ENCODE measurements at regions not wholly inside any gene's neighbourhood (a gene's known extent, or its start where the extent isn't known, plus 50 kb on each side); places are given as distances from the start of the nearest gene placed in this dataset.

DNA sequence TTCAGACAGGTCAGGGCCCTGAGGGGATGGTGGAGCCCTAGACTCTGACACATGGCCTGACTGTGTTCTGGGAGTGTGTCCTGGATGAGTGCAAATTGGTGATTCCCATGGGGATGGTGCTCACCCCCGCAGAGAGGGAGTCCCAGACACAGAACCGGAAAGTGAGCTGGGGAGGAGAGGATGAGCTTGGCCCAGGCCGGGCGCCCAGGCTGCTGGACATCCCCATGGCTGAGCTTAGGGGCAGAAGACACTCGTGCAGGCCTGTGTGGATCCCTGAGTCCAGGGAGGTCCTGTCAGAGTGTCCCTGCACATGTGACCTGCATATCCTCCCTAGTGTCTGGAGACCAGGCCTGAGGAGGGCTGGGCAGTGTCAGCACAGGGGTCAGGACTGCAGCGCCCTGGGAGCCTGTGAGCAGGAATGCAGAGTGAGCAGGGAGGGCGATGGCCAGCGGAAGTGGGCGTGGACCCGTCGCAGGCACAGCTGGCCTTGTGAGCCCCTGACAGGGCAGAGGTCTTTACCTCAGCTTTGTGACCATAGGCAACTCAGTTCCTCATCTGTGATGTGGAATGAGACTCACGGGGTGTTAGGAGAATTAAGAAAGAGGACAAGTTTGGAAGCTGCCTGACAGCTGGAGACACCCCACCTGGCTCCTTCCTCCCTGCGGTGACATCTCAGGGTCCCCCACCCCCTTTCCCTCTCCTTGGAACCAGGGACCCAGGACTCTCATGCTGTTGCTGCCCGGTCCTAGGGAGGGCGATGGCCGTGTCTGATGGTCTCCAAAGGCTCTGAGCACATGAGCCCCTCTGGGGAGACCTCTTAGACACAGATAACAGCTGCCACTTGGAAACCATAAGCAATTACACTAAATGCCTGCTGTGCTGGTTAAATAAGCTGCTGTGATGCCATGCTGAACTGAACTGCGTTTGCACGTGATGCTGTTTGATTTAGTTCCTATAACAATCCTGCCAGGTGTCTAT lies 62.6 kb upstream of the HS6ST1 start:
- no peak for DNase-seq

DNA sequence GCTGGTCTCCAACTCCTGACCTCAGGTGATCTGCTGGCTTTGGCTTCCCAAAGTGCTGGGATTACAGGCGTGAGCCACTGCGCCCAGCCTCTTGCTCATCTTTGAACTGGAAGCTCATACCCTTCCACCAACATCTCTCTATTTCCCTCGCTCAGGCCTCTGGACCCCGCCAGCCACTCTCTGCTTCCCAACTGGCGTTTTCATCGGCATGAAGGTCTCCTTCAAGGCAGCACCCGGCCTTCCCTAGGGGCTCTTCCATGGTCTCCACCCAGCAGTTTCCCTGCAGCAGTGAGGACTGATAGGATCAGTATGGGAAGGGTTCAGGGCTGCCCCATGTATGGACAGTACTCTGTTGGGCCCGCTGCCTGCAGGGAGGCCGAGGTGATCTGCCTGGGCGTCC lies 65.8 kb upstream of the HS6ST1 start:
- no peak for DNase-seq

DNA sequence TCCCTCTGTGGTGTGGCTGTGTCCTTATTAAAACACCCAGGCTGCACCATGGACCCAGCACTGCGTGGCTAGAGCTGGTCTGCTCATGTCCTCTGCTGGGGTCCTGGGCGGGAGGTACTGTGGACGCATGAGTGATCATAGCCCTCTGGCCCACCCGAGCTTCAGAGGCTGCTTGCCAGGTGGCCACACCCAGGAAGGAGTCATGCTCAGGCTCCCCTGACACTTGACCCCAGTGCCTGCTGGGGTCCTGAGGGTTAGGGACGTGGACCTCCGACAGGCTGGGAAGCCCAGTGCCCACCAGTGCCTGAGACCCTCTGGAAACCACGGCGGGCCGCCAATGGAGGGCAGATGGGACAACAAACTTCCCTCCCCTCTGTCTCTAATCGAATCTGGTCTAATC lies 66.3 kb upstream of the HS6ST1 start:
- no peak for DNase-seq

DNA sequence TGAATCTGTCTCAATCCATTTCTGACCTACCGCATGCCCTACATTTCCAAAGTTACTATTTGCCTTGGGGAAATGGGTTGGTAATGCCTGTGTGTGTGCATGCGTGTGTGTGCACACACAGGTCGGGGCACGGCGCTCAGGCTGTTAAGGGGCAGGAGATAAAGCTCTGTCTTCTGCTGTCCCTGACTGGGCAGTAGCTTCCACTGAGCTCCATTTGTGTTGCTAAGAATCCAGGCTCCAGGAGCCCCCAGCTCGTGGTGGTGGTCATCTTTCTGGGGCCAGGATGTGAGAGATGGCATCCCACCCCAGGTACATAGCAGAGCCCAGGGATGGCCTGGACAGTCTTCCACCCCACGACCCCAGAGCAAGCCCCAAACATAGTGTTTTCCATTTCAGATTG lies 66.7 kb upstream of the HS6ST1 start:
- no peak for DNase-seq

DNA sequence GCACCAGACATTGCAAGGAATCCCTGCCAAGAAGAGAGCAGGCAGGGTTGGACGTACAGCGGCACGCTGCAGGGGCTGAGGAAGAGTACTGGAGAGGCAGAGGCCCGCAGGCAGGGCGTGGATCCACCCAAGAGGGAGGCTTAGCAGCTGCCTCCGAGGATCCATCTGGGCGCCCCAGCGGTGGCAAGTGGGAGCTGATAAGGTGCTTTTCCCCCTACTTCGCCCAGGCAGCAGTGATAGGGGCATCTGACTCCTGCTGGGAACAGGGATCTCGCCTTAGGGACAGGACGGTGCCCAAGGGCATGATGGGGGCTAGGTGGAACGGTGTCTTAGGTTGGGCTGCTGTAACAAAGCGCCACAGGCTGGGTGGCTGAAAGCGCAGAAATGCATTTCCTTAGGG lies 67.4 kb upstream of the HS6ST1 start:
- no peak for DNase-seq

DNA sequence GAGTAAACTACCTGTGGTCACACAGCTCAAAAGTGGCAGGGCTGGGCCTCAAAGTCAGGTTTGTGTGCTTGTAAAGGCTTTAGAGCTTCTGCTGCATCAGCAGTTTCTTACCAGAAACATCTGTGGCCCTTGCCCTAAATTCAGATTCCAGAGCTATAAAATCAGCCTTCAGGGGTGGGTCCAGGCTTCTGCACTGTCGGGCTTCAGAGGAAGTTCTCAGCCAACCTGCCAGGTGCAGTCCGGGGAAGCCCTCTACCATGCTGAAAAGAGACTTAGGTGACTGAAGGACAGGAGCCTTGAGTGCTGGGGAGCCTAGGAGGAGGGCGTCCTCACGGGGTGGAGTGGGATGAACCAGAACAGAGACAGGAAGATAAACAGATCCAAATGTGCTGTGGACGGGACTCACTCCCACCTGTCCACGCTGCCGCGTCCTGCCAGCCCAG lies 69.9 kb upstream of the HS6ST1 start:
- no peak for DNase-seq

DNA sequence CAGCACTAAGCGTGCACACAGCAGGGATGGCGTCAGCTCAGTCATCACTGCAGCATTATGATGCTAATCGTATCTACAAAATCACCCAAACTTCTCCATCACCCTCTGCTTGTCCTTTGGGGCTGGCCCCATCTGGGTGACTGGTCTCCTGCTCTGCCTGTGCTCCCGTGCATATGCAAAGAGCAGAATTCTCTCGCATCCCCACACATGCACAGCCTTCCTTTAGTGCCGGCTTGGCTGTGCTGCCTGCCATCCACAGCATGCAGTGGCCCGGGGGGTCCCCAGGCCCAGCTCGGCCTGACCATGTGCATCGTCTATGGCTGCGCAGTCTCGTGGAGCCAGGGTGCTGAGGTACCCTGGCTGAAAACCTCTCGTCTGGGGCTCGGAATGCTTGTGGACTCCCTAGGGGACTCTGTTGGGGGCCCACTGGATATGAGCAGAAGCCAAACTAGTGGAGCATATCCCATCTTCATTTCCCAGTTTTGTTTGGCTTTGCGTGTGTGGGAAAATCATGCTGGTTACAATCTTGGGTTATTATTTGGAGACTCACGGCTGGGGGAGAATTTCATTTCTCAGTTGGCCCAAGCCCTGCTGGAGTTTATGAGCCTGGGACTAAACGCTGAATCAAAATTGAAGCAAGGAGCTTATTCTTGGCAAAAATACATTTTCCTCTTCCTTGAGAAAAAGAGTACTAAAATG lies 70.9 kb upstream of the HS6ST1 start:
- DNase-seq: no peak

DNA sequence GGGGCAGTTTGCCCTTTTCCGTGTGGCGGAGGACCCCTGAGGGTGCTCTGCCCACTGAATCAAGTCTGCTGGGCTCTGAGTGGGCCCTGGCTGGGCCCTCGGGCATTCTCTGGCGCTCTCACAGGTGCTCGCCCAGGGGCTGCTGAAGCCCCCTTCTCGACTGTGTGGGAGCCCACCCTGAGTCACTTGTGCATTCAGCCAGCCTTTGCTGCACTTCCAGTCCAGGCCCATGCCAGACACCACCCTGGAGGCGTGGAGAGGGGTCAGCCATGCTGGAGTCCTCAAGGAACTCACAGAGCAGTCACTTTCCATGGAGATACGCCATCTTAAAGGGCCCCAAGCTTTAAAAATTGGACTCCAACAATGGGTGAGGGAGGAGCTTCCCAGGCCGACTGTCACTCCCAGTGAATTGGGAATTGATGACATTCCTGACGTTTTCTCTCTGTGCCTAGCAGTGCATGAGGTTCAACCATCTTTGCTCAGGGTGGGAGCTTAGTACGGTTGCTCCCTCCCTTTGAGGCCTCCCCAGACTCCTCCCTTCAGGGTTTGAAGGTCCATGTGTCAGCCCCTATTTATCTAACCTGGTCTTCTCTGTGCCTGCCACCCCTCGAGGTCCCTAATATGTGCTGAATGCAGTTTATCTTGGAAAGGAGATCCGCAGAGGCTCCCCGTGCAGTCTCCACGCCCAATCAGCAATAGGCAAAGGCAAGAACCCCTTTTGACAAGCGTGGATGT lies 71.8 kb upstream of the HS6ST1 start:
- no peak for DNase-seq

DNA sequence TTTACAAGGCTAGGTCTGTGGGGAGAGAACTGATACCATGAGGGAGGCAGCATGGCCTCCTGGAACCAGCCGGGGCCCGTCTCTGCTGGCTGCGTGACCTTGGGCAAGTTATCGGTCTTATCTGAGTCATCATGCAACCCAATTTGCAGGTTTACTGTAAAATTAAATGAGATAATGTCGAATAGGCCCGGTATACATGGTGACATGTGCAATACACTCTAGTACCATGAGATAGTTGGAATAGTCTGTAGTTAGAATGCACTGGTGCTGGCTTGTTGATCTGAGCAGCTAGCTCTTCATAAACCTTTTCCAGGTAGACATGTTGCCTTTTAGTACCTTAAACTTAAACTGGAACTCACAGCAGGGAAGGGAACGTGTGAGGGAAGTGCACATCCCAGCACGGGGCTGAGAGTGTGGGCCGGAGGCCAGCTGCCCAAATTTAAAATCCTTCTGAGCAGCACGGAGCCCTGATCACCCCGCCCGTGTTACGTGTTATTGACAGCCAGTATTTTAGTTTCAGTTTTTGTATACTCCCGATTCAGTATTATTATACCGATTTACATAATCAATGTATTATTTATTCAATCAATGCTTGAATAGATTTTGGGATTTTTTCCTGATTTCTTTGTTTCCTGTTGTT lies 72.4 kb upstream of the HS6ST1 start:
- DNase-seq: no peak

DNA sequence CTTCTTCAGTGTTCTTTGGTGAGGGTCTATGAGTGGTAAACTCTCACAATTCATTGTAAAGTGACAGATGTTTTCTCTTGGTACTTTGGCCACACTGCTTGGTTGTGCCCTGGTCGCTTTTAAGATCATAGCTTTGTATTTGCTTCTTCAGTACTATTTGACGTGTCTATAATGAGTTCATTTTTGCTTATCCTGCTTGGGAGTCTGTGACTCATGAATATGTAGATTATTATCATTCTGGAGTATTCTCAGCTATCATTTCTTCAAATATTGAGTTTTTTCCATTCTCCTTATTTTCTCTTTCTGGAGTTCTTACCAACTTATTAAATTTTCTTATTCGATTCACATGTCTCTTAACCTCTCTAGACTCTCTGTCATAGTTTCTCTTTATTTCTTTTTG lies 73.0 kb upstream of the HS6ST1 start:
- no peak for DNase-seq

DNA sequence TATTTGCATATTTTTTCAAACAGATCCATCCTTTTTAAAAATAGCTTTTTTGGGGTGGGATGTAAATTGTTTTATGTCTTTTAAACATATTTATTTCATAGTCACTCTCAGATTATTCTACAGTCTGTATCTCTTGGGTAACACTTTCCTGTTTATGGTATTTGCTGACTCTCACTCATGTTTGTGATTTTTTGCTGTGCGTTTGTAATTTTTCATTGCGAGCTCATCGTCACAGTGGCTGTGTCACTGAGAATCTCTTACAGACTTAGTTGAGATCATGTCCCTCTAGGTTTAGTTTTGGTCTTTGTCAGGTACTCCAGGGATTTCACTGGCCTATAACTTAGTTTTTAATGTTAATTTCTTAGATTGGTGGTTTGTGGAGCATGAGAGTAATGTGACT lies 73.5 kb upstream of the HS6ST1 start:
- no peak for DNase-seq

DNA sequence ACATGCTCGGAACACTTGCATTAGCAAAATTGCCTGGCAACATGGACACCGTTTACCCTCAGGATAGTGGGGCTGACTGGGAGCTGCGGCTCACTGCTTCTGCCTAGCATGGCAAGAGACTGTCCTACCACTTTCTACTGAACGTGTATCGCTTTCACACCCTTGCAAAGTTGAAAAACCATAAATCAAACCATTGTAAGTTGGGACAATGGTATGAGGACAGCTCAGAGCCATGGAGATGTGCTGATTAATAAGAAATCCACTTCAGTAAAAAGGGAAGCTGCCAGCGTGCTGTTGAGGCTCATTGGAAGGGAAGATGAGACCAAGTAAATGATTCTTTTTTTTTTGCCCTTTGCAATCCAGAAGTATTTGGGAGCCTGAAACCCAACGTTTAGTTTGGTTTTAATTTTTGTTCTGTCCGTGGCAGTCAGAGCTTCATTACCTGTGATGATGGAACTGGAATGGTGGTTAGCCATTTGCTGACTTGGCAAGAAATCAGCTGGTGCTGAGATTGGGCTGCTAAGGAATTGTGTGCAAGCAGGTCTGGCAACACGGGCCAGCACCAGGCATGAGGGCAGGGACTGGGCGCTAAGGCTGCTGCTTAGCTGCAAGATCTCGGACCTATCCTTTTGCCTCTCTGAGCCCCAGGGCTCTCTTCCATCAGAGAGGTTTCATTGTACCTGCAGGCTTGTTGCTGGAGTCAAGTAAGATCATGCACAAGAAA lies 75.5 kb upstream of the HS6ST1 start:
- no peak for DNase-seq

DNA sequence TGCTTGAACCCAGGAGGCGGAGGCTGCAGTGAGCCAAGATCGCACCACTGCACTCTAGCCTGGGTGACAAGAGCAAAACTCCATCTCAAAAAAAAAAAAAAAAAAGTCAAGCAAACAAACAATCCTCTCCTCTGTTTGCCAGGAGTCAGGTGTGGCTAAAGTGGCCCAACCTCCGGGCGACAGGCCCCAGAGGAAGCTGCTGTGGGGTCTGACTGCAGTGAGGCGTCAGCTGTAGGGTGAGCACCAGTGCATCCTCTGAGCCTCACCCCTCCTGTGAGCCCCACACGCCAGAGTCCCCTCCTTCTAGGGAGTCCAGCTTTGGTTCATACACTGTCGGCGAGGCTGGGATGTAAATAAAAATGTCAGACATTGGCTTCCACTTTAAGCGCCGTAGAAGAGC lies 76.5 kb upstream of the HS6ST1 start:
- DNase-seq: no peak

DNA sequence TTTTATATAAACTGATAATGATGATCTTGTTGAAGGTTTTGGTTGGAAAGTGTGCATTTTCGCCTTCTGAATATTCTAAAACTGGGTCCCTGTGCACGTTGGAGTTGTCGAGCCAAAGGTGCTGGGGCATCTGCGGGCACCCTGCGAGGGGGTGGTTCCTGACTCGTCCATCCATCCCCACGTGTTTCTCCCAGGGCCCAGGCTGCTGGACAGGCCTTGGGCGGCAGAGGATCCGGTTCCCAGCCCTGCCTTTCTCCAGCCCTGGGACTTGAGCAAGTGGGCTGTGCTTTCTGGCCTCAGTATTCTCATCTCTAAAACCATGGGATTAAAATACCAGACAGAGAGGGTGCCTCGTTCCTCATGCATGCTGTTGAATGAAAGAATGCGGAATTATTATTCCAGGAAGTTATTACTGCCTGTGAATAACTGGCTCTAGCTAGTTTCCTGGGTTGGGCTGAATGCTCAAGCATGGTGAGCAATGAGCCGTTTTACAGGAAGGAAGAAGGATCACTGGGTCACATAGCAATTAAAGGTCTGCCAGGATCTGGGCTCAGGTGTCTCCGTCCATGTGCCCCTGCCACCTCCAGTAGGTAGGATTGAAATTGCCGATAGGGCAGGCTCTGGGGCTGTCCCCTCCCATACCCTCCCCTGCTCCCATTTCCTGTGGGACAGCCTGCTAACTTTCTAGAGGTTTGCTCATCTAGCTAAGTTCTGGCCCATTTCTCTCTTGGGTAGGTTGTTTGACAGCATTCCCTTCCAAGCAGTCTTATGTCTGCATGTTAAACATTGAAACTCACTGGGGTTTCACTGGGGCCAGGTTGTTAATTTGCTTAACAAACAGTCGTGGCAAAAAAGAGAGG lies 77.2 kb upstream of the HS6ST1 start:
- DNase-seq: no peak

DNA sequence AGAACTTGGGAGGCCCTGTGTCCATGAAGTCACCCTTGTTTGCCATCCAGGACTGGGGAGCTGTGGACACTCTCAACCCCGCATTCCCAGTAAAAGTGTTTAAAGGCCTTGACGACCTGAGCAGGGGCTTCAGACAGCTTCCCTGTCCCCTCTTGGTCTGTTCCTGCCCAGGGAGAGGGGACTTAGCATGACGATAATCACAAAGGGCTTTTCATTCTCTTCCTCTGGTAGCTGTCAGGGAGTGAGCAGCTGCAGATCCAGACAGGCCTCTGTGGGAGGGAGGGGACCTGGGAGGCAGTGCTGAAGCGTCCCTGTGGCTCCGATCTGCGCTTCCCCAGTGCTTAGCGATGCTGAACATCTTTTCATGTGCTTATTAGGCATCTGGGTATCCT lies 77.8 kb upstream of the HS6ST1 start:
- no peak for DNase-seq

DNA sequence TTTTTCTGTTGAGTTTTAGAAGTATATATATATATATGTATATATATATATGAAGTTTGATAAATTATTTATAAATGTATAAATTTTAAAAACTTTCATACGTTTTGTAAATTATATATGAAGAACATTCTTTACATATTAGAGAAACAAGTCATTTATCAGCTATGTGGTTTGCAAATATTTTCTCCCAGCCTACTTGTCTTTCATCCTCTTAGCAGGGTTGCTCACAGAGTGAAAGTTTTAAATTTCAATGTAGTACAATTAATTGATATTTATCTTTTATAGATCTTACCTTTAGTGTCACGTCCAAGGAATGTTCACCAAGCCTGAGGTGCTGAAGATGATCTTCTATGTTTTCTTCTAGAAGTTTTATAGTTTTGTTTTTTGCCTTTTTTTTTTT lies 78.3 kb upstream of the HS6ST1 start:
- DNase-seq: no peak

DNA sequence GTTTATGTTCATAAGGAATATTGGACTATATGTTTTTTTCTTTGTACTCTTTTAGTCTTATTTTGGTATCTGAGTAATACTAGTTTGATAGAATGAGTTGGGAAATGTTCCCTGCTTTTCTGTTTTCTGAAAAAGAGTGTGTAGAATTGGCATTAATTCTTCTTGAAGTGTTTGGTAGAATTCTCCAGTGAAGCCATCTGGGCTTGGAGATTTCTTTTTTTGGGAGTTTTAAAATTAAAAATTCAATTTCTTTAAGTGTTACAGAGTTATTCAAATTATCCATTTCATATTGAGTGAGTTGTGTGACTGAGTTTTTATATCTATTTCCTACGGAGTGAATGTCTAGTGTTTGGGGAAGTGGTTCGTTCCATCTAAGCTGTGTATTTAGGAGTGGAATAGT lies 80.6 kb upstream of the HS6ST1 start:
- DNase-seq: no peak

DNA sequence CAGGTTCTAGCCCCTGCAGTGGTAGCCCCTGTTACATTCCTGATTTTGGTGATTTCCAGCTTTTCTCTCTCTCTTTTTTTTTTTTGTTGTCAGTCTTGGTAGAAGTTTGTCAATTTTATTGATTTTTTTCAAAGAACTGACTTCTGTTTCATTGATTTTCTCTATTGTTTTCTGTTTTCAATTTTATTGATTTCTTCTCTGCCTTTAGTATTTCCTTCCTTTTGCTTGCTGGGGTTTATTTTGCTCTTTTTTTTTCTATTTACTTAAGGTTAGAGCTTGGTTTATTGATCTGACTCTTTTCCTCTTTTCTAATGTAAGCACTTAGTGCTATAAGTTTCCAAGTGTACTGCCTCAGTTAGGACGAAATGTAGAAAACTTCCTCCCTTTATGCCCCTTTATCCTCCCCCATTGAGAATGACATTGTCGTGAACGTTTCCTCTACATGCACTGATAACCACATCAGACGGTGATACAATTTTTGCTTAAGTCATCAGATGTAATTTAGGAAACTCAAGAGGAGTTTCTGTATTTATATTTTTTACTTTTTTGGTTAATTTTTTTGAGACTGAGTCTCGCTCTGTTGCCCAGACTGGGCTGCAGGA lies 81.1 kb upstream of the HS6ST1 start:
- DNase-seq: no peak

DNA sequence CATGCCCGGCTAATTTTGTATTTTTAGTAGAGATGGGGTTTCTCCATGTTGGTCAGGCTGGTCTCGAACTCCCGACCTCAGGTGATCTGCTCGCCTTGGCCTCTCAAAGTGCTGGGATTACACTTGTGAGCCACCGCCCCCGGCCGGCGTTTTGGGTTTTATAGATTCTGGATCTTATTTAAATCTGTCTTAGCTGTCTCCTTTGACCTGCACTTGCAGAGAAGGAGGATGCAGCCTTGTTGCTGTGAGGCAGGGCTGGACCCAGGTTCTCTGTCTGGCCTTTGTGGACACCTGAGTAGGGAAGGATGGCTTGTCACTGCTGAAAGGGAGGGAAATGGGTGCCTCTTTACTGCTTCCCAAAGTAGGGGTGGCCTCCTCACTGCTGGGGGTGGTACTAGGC lies 83.0 kb upstream of the HS6ST1 start:
- no peak for DNase-seq

DNA sequence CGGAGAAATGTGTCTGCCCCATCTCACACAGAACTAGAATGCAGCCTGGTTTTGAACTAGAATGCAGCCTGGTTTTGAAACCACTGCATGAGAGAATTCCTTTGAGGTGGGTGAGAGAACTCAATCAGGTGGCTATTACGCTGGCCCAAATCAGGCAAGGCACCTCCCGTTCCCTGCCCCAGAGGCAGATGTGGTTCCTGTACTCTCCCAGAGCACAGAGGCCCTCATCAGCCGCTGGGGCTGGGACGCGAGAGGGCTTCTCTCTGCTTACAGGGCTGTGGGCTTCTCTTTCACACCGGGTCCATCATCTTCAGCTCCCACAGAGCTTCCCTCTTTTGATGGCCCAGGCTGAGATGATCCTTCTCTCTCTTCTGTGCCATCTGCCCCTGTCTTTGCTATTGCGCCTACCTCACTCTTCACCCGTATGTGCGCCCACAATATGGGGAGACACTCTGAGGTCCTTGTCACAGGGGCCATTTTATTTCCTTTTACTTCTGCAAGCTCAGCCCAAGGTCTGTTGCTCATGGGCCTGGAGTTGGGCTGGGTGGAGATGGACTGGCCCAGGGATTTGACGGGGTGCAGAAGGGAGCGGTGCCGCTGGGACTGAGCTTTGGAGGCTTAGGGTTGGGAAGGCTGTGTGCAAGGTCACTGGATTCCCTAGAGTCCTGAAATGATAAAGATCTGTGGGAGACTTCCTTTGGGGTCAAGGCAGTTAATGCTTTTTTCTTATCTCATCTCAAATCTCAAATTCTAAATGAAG lies 84.4 kb upstream of the HS6ST1 start:
- no peak for DNase-seq

All from stimulated activated CD4-positive, alpha-beta T cell treated with anti-CD3 and anti-CD28 coated beads, Interleukin-15, amount 100 ng/mL, for 24 hours (primary cell).